K562 (cell line): ENCODE measurements at regions not wholly inside any gene's neighbourhood (a gene's known extent, or its start where the extent isn't known, plus 50 kb on each side); places are given as distances from the start of the nearest gene placed in this dataset.

Source experiments
- ATAC-seq: fragments of 200-7000 bp; cut with Tn5 transposase; 3 replicates; pipeline ENCODE4 v1.9.1; 2020; ENCODE audit warnings: moderate library complexity
- BruUV-seq: library from RNA; stranded (reverse); fragments of 400-500 nt; replicated peaks from 2 replicates; lab custom pipeline; 2021; lab: Mats Ljungman, UMichigan
- CTCF ChIA-PET: fragments of 300-600 bp; formaldehyde crosslinking; extraction: SDS; loops from one replicate; lab custom pipeline; 2021; ENCODE audit warnings: low intra/inter-chr PET ratio; lab: Yijun Ruan, JAX
- POLR2A ChIA-PET: fragments of 300-600, 350-650 bp; sonication (Branson Sonifier 250); formaldehyde crosslinking; extraction: SDS; loops from one replicate; lab custom pipeline; 2021; ENCODE audit warnings: antibody characterized with exemption, inconsistent platforms; lab: Yijun Ruan, JAX
- DNase-seq, 4 experiments: peaks; one replicate each; pipeline versions ENCODE4 v3.0.0 to v3.0.0-alpha.2; 2011 to 2018; ENCODE audit warnings: low spot score in 3 of 4, mixed read lengths in 3 of 4; ENCODE audit errors: extremely low read depth in 1 of 4
- FAIRE-seq: peaks from 2 replicates; lab custom pipeline; 2011; peaks lifted over from hg19 to GRCh38; lab: Jason Lieb, UNC
- H2AFZ ChIP-seq: 2 replicates; pipeline ENCODE4 v1.6.0; 2011; ENCODE audit warnings: low read depth, low read length, control low read depth, inconsistent platforms
- H3K27ac ChIP-seq: fragments of 200-600 bp; 3 replicates; pipeline ENCODE4 v1.8.0; 2011; ENCODE audit warnings: low read depth, mild to moderate bottlenecking, control low read depth, inconsistent platforms, low read length, moderate library complexity, mixed read lengths; ENCODE audit errors: extremely low read depth
- H3K27me3 ChIP-seq, 2 experiments: fragments of 300-600 bp in 1 of 2; 2 replicates in 1 of 2; 3 replicates in 1 of 2; pipeline versions ENCODE4 v1.6.0 to v1.8.0; 2011; ENCODE audit warnings: inconsistent platforms in 2 of 2, low read length in 2 of 2, mild to moderate bottlenecking in 1 of 2, mixed read lengths in 1 of 2, moderate library complexity in 1 of 2; ENCODE audit not compliant: control insufficient read depth in 2 of 2, insufficient read depth in 2 of 2
- H3K36me3 ChIP-seq: fragments of 300-600 bp; 3 replicates; pipeline ENCODE4 v1.8.0; 2011; ENCODE audit warnings: mild to moderate bottlenecking, low read length, inconsistent platforms; ENCODE audit not compliant: control insufficient read depth, insufficient read depth
- H3K4me1 ChIP-seq, 2 experiments: fragments of 200-600 bp in 1 of 2; replicated peaks in 1 of 2; 2 replicates in 1 of 2; 3 replicates in 1 of 2; pipeline versions ENCODE4 v1.5.1 to v1.8.0; 2011; ENCODE audit warnings: inconsistent platforms in 2 of 2, low read length in 2 of 2, mild to moderate bottlenecking in 1 of 2, mixed read lengths in 1 of 2, moderate library complexity in 1 of 2; ENCODE audit not compliant: control insufficient read depth in 2 of 2, insufficient read depth in 2 of 2
- H3K4me2 ChIP-seq: 2 replicates; pipeline ENCODE4 v1.6.1; 2011; ENCODE audit warnings: low read length, control low read depth, inconsistent platforms, mixed read lengths; ENCODE audit not compliant: insufficient read depth
- H3K4me3 ChIP-seq: fragments of 200-600 bp; sonication (generic), shearing (Covaris generic); 2 replicates; pipeline ENCODE4 v1.5.1; 2016; ENCODE audit warnings: control low read depth, inconsistent platforms
- H3K79me2 ChIP-seq: fragments of 200-600 bp; 3 replicates; pipeline ENCODE4 v1.8.0; 2011; ENCODE audit warnings: low read length, inconsistent platforms; ENCODE audit not compliant: control insufficient read depth, insufficient read depth
- H3K9ac ChIP-seq, 2 experiments: 2 replicates each; pipeline versions ENCODE4 v1.6.0 to v1.6.1; 2011; ENCODE audit warnings: low read depth in 2 of 2, low read length in 2 of 2, control low read depth in 1 of 2, inconsistent platforms in 1 of 2, mild to moderate bottlenecking in 1 of 2, mixed read lengths in 1 of 2; ENCODE audit not compliant: insufficient read depth in 1 of 2
- H3K9me1 ChIP-seq: one replicate; pipeline ENCODE4 v1.6.0; 2011; ENCODE audit warnings: inconsistent platforms, mild to moderate bottlenecking, low read length, moderate library complexity; ENCODE audit not compliant: control insufficient read depth, insufficient read depth
- H3K9me3 ChIP-seq: replicated peaks from 2 replicates; pipeline ENCODE4 v1.5.1; 2011; ENCODE audit warnings: low read depth, low read length, inconsistent platforms; ENCODE audit not compliant: control insufficient read depth, insufficient read depth
- H4K20me1 ChIP-seq: replicated peaks from 2 replicates; pipeline ENCODE4 v1.6.1; 2011; ENCODE audit warnings: low read length, inconsistent platforms, mixed read lengths; ENCODE audit not compliant: control insufficient read depth, insufficient read depth
- BACH1 ChIP-seq: fragments of 200-800 bp; sonication (Bioruptor generic); IDR thresholded peaks from 2 replicates; pipeline ENCODE4 v1.6.1; 2016; ENCODE audit warnings: missing genetic modification characterization, missing compliant biosample characterization
- CXXC5 ChIP-seq: fragments of 250-450 bp; sonication (Bioruptor Pico); IDR thresholded peaks from 2 replicates; pipeline ENCODE4 v1.8.0; 2022; ENCODE audit warnings: inconsistent platforms, mild to moderate bottlenecking, moderate library complexity
- EGR1 ChIP-seq: fragments of 450-650 bp; conservative IDR thresholded peaks from 2 replicates; pipeline ENCODE4 v1.6.1; 2017; ENCODE audit warnings: mild to moderate bottlenecking
- ESRRA ChIP-seq: fragments of 450-650 bp; IDR thresholded peaks from 2 replicates; pipeline ENCODE4 v1.6.1; 2014; ENCODE audit warnings: low read depth, mild to moderate bottlenecking, moderate library complexity, borderline replicate concordance
- FOXK1 ChIP-seq: sonication (generic); formaldehyde crosslinking; IDR thresholded peaks from 2 replicates; pipeline ENCODE4 v1.8.0; 2022; ENCODE audit warnings: missing genetic modification reagents, mild to moderate bottlenecking, borderline replicate concordance
- FUS ChIP-seq: fragments of 200-400 bp; formaldehyde crosslinking; optimal IDR thresholded peaks from 2 replicates; pipeline ENCODE3; 2017; ENCODE audit warnings: low read depth, low read length
- HMG20B ChIP-seq: fragments of 250-450 bp; sonication (Bioruptor Pico); IDR thresholded peaks from 2 replicates; pipeline ENCODE4 v1.5.0; 2021; ENCODE audit warnings: mild to moderate bottlenecking
- MED1 ChIP-seq: sonication (generic); formaldehyde crosslinking; IDR thresholded peaks from 2 replicates; pipeline ENCODE4 v1.8.1; 2023; ENCODE audit warnings: missing genetic modification reagents, borderline replicate concordance
- PML ChIP-seq: IDR thresholded peaks from 2 replicates; pipeline ENCODE4 v1.6.1; 2012; ENCODE audit warnings: low read length, inconsistent platforms
- SMAD4 ChIP-seq: fragments of 250-450 bp; sonication (Bioruptor Pico); conservative IDR thresholded peaks from 2 replicates; pipeline ENCODE4 v1.8.0; 2021; ENCODE audit warnings: inconsistent platforms, mild to moderate bottlenecking, moderate library complexity
- SMARCB1 ChIP-seq: IDR thresholded peaks from 2 replicates; pipeline ENCODE4 v1.6.1; 2011; ENCODE audit warnings: improper control_type of control experiment, low read depth; ENCODE audit not compliant: insufficient read length
- ZFP1 ChIP-seq: fragments of 450-650 bp; formaldehyde crosslinking; IDR thresholded peaks from 2 replicates; pipeline ENCODE4 v1.4.0; 2020; ENCODE audit warnings: mild to moderate bottlenecking, mixed read lengths
- ZKSCAN1 ChIP-seq: fragments of 150-350 bp; IDR thresholded peaks from 2 replicates; pipeline ENCODE4 v1.6.1; 2016; ENCODE audit warnings: low read depth, low read length
- ZNF57 ChIP-seq: fragments of 450-650 bp; formaldehyde crosslinking; IDR thresholded peaks from 2 replicates; pipeline ENCODE4 v1.4.0; 2020; ENCODE audit warnings: mild to moderate bottlenecking, moderate library complexity
- WGBS: fragments of 100-300 bp; shearing (Covaris generic); methylation state at CpG from one replicate; pipeline ENCODE4 v1.1.6; 2016; ENCODE audit warnings: low coverage, mixed read lengths; ENCODE audit not compliant: insufficient coverage; ENCODE audit errors: missing lambda C conversion rate; 5-methylcytosine and 5-hydroxymethylcytosine counted together
- in situ Hi-C: fragments of 300-500 bp; cut with MboI; formaldehyde crosslinking; loops from 4 replicates; pipeline ENCODE4 v1.15.0; 2018; ENCODE audit warnings: inconsistent platforms, mixed read lengths
- intact Hi-C: fragments of 100-400 bp; cut with micrococcal nuclease; formaldehyde crosslinking; loops from 2 replicates; pipeline ENCODE4 v1.14.2; 2022
- TF ChIP-seq, protein P1 (sequence below): fragments of 450-650 bp; formaldehyde crosslinking; IDR thresholded peaks from 2 replicates; pipeline ENCODE4 v1.4.0; 2022; ENCODE audit warnings: mild to moderate bottlenecking, moderate library complexity
- TF ChIP-seq, protein P2 (sequence below): fragments of 250-450 bp; sonication (Bioruptor Pico); IDR thresholded peaks from 2 replicates; pipeline ENCODE4 v1.8.0; 2021; ENCODE audit warnings: mild to moderate bottlenecking, moderate library complexity
- TF ChIP-seq, protein P3 (sequence below): fragments of 450-650 bp; conservative IDR thresholded peaks from 2 replicates; pipeline ENCODE4 v1.6.1; 2016; ENCODE audit warnings: missing genetic modification characterization, low read depth, mild to moderate bottlenecking, missing compliant biosample characterization, moderate library complexity

- CTCF ChIA-PET, result no interaction called here
- ATAC-seq (no peak), FAIRE-seq (no peak)
- no peak overlapping the region for H2AFZ ChIP-seq
- POLR2A ChIA-PET, result no interaction called here
- intact Hi-C loops (no loop called here), in situ Hi-C loops (no loop called here)
- H4K20me1 ChIP-seq, result no peaks in the 10 kb centered on the region
- no peaks in the 10 kb centered on the region for H3K36me3 ChIP-seq
- BruUV-seq, result no TSS peak
- H3K9ac ChIP-seq, result no peak overlapping the region
- H3K4me2 ChIP-seq, result no peak overlapping the region
- no peaks in the 10 kb centered on the region for H3K4me1 ChIP-seq
- no peaks in the 10 kb centered on the region for H3K79me2 ChIP-seq
- H3K27ac ChIP-seq, result no peak overlapping the region
- no peaks in the 10 kb centered on the region for H3K27me3 ChIP-seq
- TF ChIP-seq CXXC5 (no peak), ZNF57 (CRISPR knock-in tag) (no peak), EGR1 (no peak), FUS (no peak), SMAD4 (CRISPR knock-in tag) (no peak), FOXK1 (no peak), BACH1 (tag) (no peak), HMG20B (CRISPR knock-in tag) (no peak), ESRRA (no peak), ZKSCAN1 (no peak), SMARCB1 (no peak), PML (no peak), ZFP1 (no peak), MED1 (CRISPR knock-in tag) (no peak)
- TF ChIP-seq, protein P1, sequence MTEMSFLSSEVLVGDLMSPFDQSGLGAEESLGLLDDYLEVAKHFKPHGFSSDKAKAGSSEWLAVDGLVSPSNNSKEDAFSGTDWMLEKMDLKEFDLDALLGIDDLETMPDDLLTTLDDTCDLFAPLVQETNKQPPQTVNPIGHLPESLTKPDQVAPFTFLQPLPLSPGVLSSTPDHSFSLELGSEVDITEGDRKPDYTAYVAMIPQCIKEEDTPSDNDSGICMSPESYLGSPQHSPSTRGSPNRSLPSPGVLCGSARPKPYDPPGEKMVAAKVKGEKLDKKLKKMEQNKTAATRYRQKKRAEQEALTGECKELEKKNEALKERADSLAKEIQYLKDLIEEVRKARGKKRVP (CRISPR knock-in tag), result no peak
- TF ChIP-seq, protein P2, sequence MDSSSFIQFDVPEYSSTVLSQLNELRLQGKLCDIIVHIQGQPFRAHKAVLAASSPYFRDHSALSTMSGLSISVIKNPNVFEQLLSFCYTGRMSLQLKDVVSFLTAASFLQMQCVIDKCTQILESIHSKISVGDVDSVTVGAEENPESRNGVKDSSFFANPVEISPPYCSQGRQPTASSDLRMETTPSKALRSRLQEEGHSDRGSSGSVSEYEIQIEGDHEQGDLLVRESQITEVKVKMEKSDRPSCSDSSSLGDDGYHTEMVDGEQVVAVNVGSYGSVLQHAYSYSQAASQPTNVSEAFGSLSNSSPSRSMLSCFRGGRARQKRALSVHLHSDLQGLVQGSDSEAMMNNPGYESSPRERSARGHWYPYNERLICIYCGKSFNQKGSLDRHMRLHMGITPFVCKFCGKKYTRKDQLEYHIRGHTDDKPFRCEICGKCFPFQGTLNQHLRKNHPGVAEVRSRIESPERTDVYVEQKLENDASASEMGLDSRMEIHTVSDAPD (CRISPR knock-in tag), result no peak
- TF ChIP-seq, protein P3, sequence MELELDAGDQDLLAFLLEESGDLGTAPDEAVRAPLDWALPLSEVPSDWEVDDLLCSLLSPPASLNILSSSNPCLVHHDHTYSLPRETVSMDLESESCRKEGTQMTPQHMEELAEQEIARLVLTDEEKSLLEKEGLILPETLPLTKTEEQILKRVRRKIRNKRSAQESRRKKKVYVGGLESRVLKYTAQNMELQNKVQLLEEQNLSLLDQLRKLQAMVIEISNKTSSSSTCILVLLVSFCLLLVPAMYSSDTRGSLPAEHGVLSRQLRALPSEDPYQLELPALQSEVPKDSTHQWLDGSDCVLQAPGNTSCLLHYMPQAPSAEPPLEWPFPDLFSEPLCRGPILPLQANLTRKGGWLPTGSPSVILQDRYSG, result no peak
- TF ChIP-seq, all 486 proteins: peak for 0
- no peak overlapping the region for H3K4me3 ChIP-seq
- H3K9me1 ChIP-seq, result no peaks in the 10 kb centered on the region
- H3K9me3 ChIP-seq, result no peaks in the 10 kb centered on the region
- 33% methylated on average over 3 of the region's 3 CpGs for WGBS
- no peak for DNase-seq
Measured at GRCh38 chr9:73880101-73880500, 617.0 kb upstream of the RORB start.
